NB4 (cell line): ENCODE measurements at regions not wholly inside any gene's neighbourhood (a gene's known extent, or its start where the extent isn't known, plus 50 kb on each side); places are given as distances from the start of the nearest gene placed in this dataset.

Experiments used
- CTCF ChIP-seq: IDR thresholded peaks from one replicate; pipeline ENCODE4 v1.5.1; 2012; ENCODE audit warnings: low read depth, low read length
- MYC ChIP-seq: IDR thresholded peaks from 2 replicates; pipeline ENCODE4 v1.6.1; 2011; ENCODE audit warnings: low read depth, low read length
- POLR2A ChIP-seq: IDR thresholded peaks from 2 replicates; pipeline ENCODE4 v1.6.1; 2011; ENCODE audit warnings: mild to moderate bottlenecking; ENCODE audit not compliant: insufficient read length; ENCODE audit errors: extremely low read depth
- TF ChIP-seq, protein P1 (sequence below): IDR thresholded peaks from 2 replicates; pipeline ENCODE4 v1.6.1; 2011; ENCODE audit warnings: low read depth, low read length

GRCh38 chr3:147572970-147573340 is 163.8 kb downstream of the ZIC1 start:
- no peak for TF ChIP-seq CTCF
- no peak for TF ChIP-seq POLR2A
- TF ChIP-seq, protein P1, sequence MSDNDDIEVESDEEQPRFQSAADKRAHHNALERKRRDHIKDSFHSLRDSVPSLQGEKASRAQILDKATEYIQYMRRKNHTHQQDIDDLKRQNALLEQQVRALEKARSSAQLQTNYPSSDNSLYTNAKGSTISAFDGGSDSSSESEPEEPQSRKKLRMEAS = no peak
- TF ChIP-seq MYC = no peak
